ENCODE measurements at regions not wholly inside any gene's neighbourhood (a gene's known extent, or its start where the extent isn't known, plus 50 kb on each side); places are given as distances from the start of the nearest gene placed in this dataset.

- TF ChIP-seq, protein P1, sequence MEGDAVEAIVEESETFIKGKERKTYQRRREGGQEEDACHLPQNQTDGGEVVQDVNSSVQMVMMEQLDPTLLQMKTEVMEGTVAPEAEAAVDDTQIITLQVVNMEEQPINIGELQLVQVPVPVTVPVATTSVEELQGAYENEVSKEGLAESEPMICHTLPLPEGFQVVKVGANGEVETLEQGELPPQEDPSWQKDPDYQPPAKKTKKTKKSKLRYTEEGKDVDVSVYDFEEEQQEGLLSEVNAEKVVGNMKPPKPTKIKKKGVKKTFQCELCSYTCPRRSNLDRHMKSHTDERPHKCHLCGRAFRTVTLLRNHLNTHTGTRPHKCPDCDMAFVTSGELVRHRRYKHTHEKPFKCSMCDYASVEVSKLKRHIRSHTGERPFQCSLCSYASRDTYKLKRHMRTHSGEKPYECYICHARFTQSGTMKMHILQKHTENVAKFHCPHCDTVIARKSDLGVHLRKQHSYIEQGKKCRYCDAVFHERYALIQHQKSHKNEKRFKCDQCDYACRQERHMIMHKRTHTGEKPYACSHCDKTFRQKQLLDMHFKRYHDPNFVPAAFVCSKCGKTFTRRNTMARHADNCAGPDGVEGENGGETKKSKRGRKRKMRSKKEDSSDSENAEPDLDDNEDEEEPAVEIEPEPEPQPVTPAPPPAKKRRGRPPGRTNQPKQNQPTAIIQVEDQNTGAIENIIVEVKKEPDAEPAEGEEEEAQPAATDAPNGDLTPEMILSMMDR (conservative IDR thresholded peaks at IDR 0.05; ENCODE audit: low read depth, low read length), result no peak
- no peak for TF ChIP-seq MXI1 (IDR thresholded peaks at IDR 0.05; ENCODE audit: borderline replicate concordance, low read depth, low read length)
- TF ChIP-seq POLR2A (IDR thresholded peaks at IDR 0.05; ENCODE audit: low read depth, low read length), result no peak
- no peak for TF ChIP-seq SMC3 (IDR thresholded peaks at IDR 0.05; ENCODE audit: low read depth, low read length)
Measured at GRCh38 chr7:142389544-142389943, 131.7 kb upstream of the PRSS58 start.
